GM12873 (cell line): ENCODE measurements at regions not wholly inside any gene's neighbourhood (a gene's known extent, or its start where the extent isn't known, plus 50 kb on each side); places are given as distances from the start of the nearest gene placed in this dataset.

Experiments
- CTCF ChIP-seq: IDR thresholded peaks from 2 replicates; pipeline ENCODE4 v1.5.1; 2012; ENCODE audit warnings: low read depth, mild to moderate bottlenecking, moderate library complexity, low read length, control low read depth; ENCODE audit not compliant: insufficient read depth; ENCODE audit errors: missing control alignments

GRCh38 chr4:154029171-154029570, 240.3 kb upstream of the SFRP2 start:
- TF ChIP-seq CTCF, result no peak

GRCh38 chr4:154025110-154025509, 236.2 kb upstream of the SFRP2 start:
- TF ChIP-seq CTCF, result no peak

- TF ChIP-seq CTCF, result no peak
These were observed 235.3 kb upstream of the SFRP2 start for GRCh38 chr4:154024097-154024694.

GRCh38 chr4:154019811-154020210, 230.9 kb upstream of the SFRP2 start:
- no peak for TF ChIP-seq CTCF

- TF ChIP-seq CTCF, result peak; percentile 19
These were observed 229.8 kb upstream of the SFRP2 start for GRCh38 chr4:154018659-154019058.

GRCh38 chr4:154015578-154015977, 226.7 kb upstream of the SFRP2 start:
- TF ChIP-seq CTCF, result no peak

GRCh38 chr4:154014407-154015321, 225.8 kb upstream of the SFRP2 start:
- TF ChIP-seq CTCF, result no peak
